H1 (cell line): ENCODE measurements at regions not wholly inside any gene's neighbourhood (a gene's known extent, or its start where the extent isn't known, plus 50 kb on each side); places are given as distances from the start of the nearest gene placed in this dataset.

Experiments
- ASH2L ChIP-seq: fragments of 200-600, 300-600 bp; sonication (generic); IDR thresholded peaks from one replicate; pipeline ENCODE4 v1.7.1; 2017; ENCODE audit warnings: low read length
- SIRT6 ChIP-seq: IDR thresholded peaks from one replicate; pipeline ENCODE4 v1.7.1; 2012; ENCODE audit warnings: low read length, inconsistent platforms
- TF ChIP-seq, protein P1 (sequence below): fragments of 300-600 bp; sonication (generic); IDR thresholded peaks from 2 replicates; pipeline ENCODE4 v1.7.1; 2012; ENCODE audit warnings: low read length, moderate library complexity, mild to moderate bottlenecking, inconsistent platforms; ENCODE audit not compliant: insufficient replicate concordance

DNA sequence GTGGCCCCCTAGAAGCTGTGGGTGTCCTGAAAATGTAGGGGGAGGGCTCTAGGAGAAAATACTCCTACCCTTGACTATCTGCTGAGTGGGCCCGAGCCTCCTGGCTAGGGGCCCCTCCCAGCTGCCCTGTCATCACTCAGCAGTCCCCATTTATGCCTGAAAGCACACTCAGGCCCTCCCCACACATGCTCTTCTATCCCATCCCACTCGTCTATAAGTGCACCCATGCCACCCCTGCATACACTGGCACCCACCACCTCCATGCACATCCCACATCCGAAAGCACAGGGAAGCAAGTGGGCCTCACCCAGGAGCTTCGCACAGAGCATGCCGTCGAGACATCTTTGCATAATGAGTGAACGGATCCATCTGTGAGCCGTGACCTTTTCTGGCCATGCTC lies 80.4 kb upstream of the POU3F1 start (continued):
- TF ChIP-seq, protein P1, sequence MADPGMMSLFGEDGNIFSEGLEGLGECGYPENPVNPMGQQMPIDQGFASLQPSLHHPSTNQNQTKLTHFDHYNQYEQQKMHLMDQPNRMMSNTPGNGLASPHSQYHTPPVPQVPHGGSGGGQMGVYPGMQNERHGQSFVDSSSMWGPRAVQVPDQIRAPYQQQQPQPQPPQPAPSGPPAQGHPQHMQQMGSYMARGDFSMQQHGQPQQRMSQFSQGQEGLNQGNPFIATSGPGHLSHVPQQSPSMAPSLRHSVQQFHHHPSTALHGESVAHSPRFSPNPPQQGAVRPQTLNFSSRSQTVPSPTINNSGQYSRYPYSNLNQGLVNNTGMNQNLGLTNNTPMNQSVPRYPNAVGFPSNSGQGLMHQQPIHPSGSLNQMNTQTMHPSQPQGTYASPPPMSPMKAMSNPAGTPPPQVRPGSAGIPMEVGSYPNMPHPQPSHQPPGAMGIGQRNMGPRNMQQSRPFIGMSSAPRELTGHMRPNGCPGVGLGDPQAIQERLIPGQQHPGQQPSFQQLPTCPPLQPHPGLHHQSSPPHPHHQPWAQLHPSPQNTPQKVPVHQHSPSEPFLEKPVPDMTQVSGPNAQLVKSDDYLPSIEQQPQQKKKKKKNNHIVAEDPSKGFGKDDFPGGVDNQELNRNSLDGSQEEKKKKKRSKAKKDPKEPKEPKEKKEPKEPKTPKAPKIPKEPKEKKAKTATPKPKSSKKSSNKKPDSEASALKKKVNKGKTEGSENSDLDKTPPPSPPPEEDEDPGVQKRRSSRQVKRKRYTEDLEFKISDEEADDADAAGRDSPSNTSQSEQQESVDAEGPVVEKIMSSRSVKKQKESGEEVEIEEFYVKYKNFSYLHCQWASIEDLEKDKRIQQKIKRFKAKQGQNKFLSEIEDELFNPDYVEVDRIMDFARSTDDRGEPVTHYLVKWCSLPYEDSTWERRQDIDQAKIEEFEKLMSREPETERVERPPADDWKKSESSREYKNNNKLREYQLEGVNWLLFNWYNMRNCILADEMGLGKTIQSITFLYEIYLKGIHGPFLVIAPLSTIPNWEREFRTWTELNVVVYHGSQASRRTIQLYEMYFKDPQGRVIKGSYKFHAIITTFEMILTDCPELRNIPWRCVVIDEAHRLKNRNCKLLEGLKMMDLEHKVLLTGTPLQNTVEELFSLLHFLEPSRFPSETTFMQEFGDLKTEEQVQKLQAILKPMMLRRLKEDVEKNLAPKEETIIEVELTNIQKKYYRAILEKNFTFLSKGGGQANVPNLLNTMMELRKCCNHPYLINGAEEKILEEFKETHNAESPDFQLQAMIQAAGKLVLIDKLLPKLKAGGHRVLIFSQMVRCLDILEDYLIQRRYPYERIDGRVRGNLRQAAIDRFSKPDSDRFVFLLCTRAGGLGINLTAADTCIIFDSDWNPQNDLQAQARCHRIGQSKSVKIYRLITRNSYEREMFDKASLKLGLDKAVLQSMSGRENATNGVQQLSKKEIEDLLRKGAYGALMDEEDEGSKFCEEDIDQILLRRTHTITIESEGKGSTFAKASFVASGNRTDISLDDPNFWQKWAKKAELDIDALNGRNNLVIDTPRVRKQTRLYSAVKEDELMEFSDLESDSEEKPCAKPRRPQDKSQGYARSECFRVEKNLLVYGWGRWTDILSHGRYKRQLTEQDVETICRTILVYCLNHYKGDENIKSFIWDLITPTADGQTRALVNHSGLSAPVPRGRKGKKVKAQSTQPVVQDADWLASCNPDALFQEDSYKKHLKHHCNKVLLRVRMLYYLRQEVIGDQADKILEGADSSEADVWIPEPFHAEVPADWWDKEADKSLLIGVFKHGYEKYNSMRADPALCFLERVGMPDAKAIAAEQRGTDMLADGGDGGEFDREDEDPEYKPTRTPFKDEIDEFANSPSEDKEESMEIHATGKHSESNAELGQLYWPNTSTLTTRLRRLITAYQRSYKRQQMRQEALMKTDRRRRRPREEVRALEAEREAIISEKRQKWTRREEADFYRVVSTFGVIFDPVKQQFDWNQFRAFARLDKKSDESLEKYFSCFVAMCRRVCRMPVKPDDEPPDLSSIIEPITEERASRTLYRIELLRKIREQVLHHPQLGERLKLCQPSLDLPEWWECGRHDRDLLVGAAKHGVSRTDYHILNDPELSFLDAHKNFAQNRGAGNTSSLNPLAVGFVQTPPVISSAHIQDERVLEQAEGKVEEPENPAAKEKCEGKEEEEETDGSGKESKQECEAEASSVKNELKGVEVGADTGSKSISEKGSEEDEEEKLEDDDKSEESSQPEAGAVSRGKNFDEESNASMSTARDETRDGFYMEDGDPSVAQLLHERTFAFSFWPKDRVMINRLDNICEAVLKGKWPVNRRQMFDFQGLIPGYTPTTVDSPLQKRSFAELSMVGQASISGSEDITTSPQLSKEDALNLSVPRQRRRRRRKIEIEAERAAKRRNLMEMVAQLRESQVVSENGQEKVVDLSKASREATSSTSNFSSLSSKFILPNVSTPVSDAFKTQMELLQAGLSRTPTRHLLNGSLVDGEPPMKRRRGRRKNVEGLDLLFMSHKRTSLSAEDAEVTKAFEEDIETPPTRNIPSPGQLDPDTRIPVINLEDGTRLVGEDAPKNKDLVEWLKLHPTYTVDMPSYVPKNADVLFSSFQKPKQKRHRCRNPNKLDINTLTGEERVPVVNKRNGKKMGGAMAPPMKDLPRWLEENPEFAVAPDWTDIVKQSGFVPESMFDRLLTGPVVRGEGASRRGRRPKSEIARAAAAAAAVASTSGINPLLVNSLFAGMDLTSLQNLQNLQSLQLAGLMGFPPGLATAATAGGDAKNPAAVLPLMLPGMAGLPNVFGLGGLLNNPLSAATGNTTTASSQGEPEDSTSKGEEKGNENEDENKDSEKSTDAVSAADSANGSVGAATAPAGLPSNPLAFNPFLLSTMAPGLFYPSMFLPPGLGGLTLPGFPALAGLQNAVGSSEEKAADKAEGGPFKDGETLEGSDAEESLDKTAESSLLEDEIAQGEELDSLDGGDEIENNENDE = no peak
- TF ChIP-seq SIRT6 = no peak
- no peak for TF ChIP-seq ASH2L
